ENCODE measurements at regions not wholly inside any gene's neighbourhood (a gene's known extent, or its start where the extent isn't known, plus 50 kb on each side); places are given as distances from the start of the nearest gene placed in this dataset.

GRCh38 chr4:100041646-100042045 lies 91.6 kb upstream of the H2AZ1 start:
- 89 to 92% (median 92%) methylated on average over 4 of the region's 4 CpGs for WGBS, 3 donors
- H3K36me3 ChIP-seq (ENCODE audit: control insufficient read depth in 3 of 3, insufficient read depth in 2 of 3, low read depth in 1 of 3, low read length in 3 of 3), result no peaks in the 10 kb centered on the region
- no peaks in the 10 kb centered on the region for H3K9me3 ChIP-seq (ENCODE audit: control insufficient read depth in 2 of 2, insufficient read depth in 1 of 2, low read depth in 1 of 2, low read length in 1 of 2)
- H3K27ac ChIP-seq (ENCODE audit: low read depth in 1 of 3, low read length in 2 of 3), result no peak overlapping the region
- no peak overlapping the region for H3K4me3 ChIP-seq (ENCODE audit: low read depth in 1 of 3, low read length in 3 of 3)
- FAIRE-seq, result no peak
- no peak for DNase-seq
- no peaks in the 10 kb centered on the region for H3K4me1 ChIP-seq (ENCODE audit: control insufficient read depth in 3 of 3, insufficient read depth in 2 of 3, low read depth in 1 of 3, low read length in 2 of 3)
- no peaks in the 10 kb centered on the region for H3K27me3 ChIP-seq (ENCODE audit: control insufficient read depth in 3 of 3, insufficient read depth in 3 of 3, low read length in 3 of 3)

- no peak for DNase-seq
Observed at GRCh38 chr4:100034023-100034664, 84.1 kb upstream of the H2AZ1 start.

GRCh38 chr4:100026066-100026465 lies 76.0 kb upstream of the H2AZ1 start:
- no peak for FAIRE-seq
- H3K36me3 ChIP-seq (ENCODE audit: control insufficient read depth in 3 of 3, insufficient read depth in 2 of 3, low read depth in 1 of 3, low read length in 3 of 3), result no peaks in the 10 kb centered on the region
- no peaks in the 10 kb centered on the region for H3K4me1 ChIP-seq (ENCODE audit: control insufficient read depth in 3 of 3, insufficient read depth in 2 of 3, low read depth in 1 of 3, low read length in 2 of 3)
- no peaks in the 10 kb centered on the region for H3K9me3 ChIP-seq (ENCODE audit: control insufficient read depth in 2 of 2, insufficient read depth in 1 of 2, low read depth in 1 of 2, low read length in 1 of 2)
- DNase-seq, result peak in 1 of 2 donors; percentile 52
- H3K4me3 ChIP-seq (ENCODE audit: low read depth in 1 of 3, low read length in 3 of 3), result no peak overlapping the region
- H3K27ac ChIP-seq (ENCODE audit: low read depth in 1 of 3, low read length in 2 of 3), result no peak overlapping the region
- no peaks in the 10 kb centered on the region for H3K27me3 ChIP-seq (ENCODE audit: control insufficient read depth in 3 of 3, insufficient read depth in 3 of 3, low read length in 3 of 3)
- WGBS, 3 donors, result 43 to 84% (median 58%) methylated on average over 5 of the region's 5 CpGs

More at GRCh38 chr4:100034023-100034664, 84.1 kb upstream of the H2AZ1 start:
- H3K27me3 ChIP-seq (ENCODE audit: control insufficient read depth in 3 of 3, insufficient read depth in 3 of 3, low read length in 3 of 3), result no peaks in the 10 kb centered on the region
- FAIRE-seq, result no peak
- no peak overlapping the region for H3K27ac ChIP-seq (ENCODE audit: low read depth in 1 of 3, low read length in 2 of 3)
- H3K9me3 ChIP-seq (ENCODE audit: control insufficient read depth in 2 of 2, insufficient read depth in 1 of 2, low read depth in 1 of 2, low read length in 1 of 2), result peaks cover 0 to 5% of the 10 kb centered on the region in 2 donors
- 68 to 76% (median 74%) methylated on average over 2 of the region's 2 CpGs for WGBS, 3 donors
- no peak overlapping the region for H3K4me3 ChIP-seq (ENCODE audit: low read depth in 1 of 3, low read length in 3 of 3)
- H3K4me1 ChIP-seq (ENCODE audit: control insufficient read depth in 3 of 3, insufficient read depth in 2 of 3, low read depth in 1 of 3, low read length in 2 of 3), result no peaks in the 10 kb centered on the region
- H3K36me3 ChIP-seq (ENCODE audit: control insufficient read depth in 3 of 3, insufficient read depth in 2 of 3, low read depth in 1 of 3, low read length in 3 of 3), result no peaks in the 10 kb centered on the region

- Histone ChIP-seq H3K36me3 (ENCODE audit: control insufficient read depth in 3 of 3, insufficient read depth in 2 of 3, low read depth in 1 of 3, low read length in 3 of 3) (no peaks in the 10 kb centered on the region), H3K27me3 (ENCODE audit: control insufficient read depth in 3 of 3, insufficient read depth in 3 of 3, low read length in 3 of 3) (no peaks in the 10 kb centered on the region), H3K4me3 (ENCODE audit: low read depth in 1 of 3, low read length in 3 of 3) (no peak overlapping the region), H3K9me3 (ENCODE audit: control insufficient read depth in 2 of 2, insufficient read depth in 1 of 2, low read depth in 1 of 2, low read length in 1 of 2) (no peaks in the 10 kb centered on the region), H3K27ac (ENCODE audit: low read depth in 1 of 3, low read length in 2 of 3) (no peak overlapping the region), H3K4me1 (ENCODE audit: control insufficient read depth in 3 of 3, insufficient read depth in 2 of 3, low read depth in 1 of 3, low read length in 2 of 3) (no peaks in the 10 kb centered on the region)
- no peak for FAIRE-seq
- no peak for DNase-seq
Observed at GRCh38 chr4:100023800-100024199, 73.7 kb upstream of the H2AZ1 start.

- Histone ChIP-seq H3K9me3 (ENCODE audit: control insufficient read depth in 2 of 2, insufficient read depth in 1 of 2, low read depth in 1 of 2, low read length in 1 of 2) (no peaks in the 10 kb centered on the region), H3K27ac (ENCODE audit: low read depth in 1 of 3, low read length in 2 of 3) (no peak overlapping the region), H3K27me3 (ENCODE audit: control insufficient read depth in 3 of 3, insufficient read depth in 3 of 3, low read length in 3 of 3) (no peaks in the 10 kb centered on the region), H3K4me1 (ENCODE audit: control insufficient read depth in 3 of 3, insufficient read depth in 2 of 3, low read depth in 1 of 3, low read length in 2 of 3) (no peaks in the 10 kb centered on the region), H3K4me3 (ENCODE audit: low read depth in 1 of 3, low read length in 3 of 3) (no peak overlapping the region), H3K36me3 (ENCODE audit: control insufficient read depth in 3 of 3, insufficient read depth in 2 of 3, low read depth in 1 of 3, low read length in 3 of 3) (no peaks in the 10 kb centered on the region)
- 49 to 55% (median 52%) methylated on average over 5 of the region's 5 CpGs for WGBS, 3 donors
- no peak for FAIRE-seq
- peak in 1 of 2 donors; percentile 5 for DNase-seq
Observed at GRCh38 chr4:100022792-100023222, 72.7 kb upstream of the H2AZ1 start.

GRCh38 chr4:100019821-100020220 lies 69.7 kb upstream of the H2AZ1 start:
- no peak overlapping the region for H3K4me3 ChIP-seq (ENCODE audit: low read depth in 1 of 3, low read length in 3 of 3)
- FAIRE-seq (no peak), DNase-seq (no peak)
- WGBS, 3 donors, result 91 to 95% (median 94%) methylated on average over 1 of the region's 1 CpG
- H3K27me3 ChIP-seq (ENCODE audit: control insufficient read depth in 3 of 3, insufficient read depth in 3 of 3, low read length in 3 of 3), result no peaks in the 10 kb centered on the region
- H3K9me3 ChIP-seq (ENCODE audit: control insufficient read depth in 2 of 2, insufficient read depth in 1 of 2, low read depth in 1 of 2, low read length in 1 of 2), result no peaks in the 10 kb centered on the region
- H3K27ac ChIP-seq (ENCODE audit: low read depth in 1 of 3, low read length in 2 of 3), result no peak overlapping the region
- H3K36me3 ChIP-seq (ENCODE audit: control insufficient read depth in 3 of 3, insufficient read depth in 2 of 3, low read depth in 1 of 3, low read length in 3 of 3), result no peaks in the 10 kb centered on the region
- H3K4me1 ChIP-seq (ENCODE audit: control insufficient read depth in 3 of 3, insufficient read depth in 2 of 3, low read depth in 1 of 3, low read length in 2 of 3), result no peaks in the 10 kb centered on the region

- Histone ChIP-seq H3K4me3 (ENCODE audit: low read depth in 1 of 3, low read length in 3 of 3) (no peak overlapping the region), H3K27ac (ENCODE audit: low read depth in 1 of 3, low read length in 2 of 3) (no peak overlapping the region), H3K9me3 (ENCODE audit: control insufficient read depth in 2 of 2, insufficient read depth in 1 of 2, low read depth in 1 of 2, low read length in 1 of 2) (no peaks in the 10 kb centered on the region), H3K27me3 (ENCODE audit: control insufficient read depth in 3 of 3, insufficient read depth in 3 of 3, low read length in 3 of 3) (no peaks in the 10 kb centered on the region), H3K36me3 (ENCODE audit: control insufficient read depth in 3 of 3, insufficient read depth in 2 of 3, low read depth in 1 of 3, low read length in 3 of 3) (no peaks in the 10 kb centered on the region), H3K4me1 (ENCODE audit: control insufficient read depth in 3 of 3, insufficient read depth in 2 of 3, low read depth in 1 of 3, low read length in 2 of 3) (no peaks in the 10 kb centered on the region)
- FAIRE-seq, result no peak
- no peak for DNase-seq
- 53 to 71% (median 62%) methylated on average over 3 of the region's 3 CpGs for WGBS, 3 donors
Observed at GRCh38 chr4:100017637-100018310, 67.7 kb upstream of the H2AZ1 start.

- Histone ChIP-seq H3K27me3 (ENCODE audit: control insufficient read depth in 3 of 3, insufficient read depth in 3 of 3, low read length in 3 of 3) (no peaks in the 10 kb centered on the region), H3K36me3 (ENCODE audit: control insufficient read depth in 3 of 3, insufficient read depth in 2 of 3, low read depth in 1 of 3, low read length in 3 of 3) (no peaks in the 10 kb centered on the region), H3K4me3 (ENCODE audit: low read depth in 1 of 3, low read length in 3 of 3) (no peak overlapping the region), H3K9me3 (ENCODE audit: control insufficient read depth in 2 of 2, insufficient read depth in 1 of 2, low read depth in 1 of 2, low read length in 1 of 2) (no peaks in the 10 kb centered on the region), H3K4me1 (ENCODE audit: control insufficient read depth in 3 of 3, insufficient read depth in 2 of 3, low read depth in 1 of 3, low read length in 2 of 3) (no peaks in the 10 kb centered on the region), H3K27ac (ENCODE audit: low read depth in 1 of 3, low read length in 2 of 3) (no peak overlapping the region)
- DNase-seq (no peak), FAIRE-seq (no peak)
- 71 to 92% (median 78%) methylated on average over 3 of the region's 3 CpGs for WGBS, 3 donors
Observed at GRCh38 chr4:100016191-100016590, 66.1 kb upstream of the H2AZ1 start.

- Histone ChIP-seq H3K27me3 (ENCODE audit: control insufficient read depth in 3 of 3, insufficient read depth in 3 of 3, low read length in 3 of 3) (no peaks in the 10 kb centered on the region), H3K4me3 (ENCODE audit: low read depth in 1 of 3, low read length in 3 of 3) (no peak overlapping the region), H3K4me1 (ENCODE audit: control insufficient read depth in 3 of 3, insufficient read depth in 2 of 3, low read depth in 1 of 3, low read length in 2 of 3) (no peaks in the 10 kb centered on the region), H3K27ac (ENCODE audit: low read depth in 1 of 3, low read length in 2 of 3) (no peak overlapping the region), H3K36me3 (ENCODE audit: control insufficient read depth in 3 of 3, insufficient read depth in 2 of 3, low read depth in 1 of 3, low read length in 3 of 3) (no peaks in the 10 kb centered on the region), H3K9me3 (ENCODE audit: control insufficient read depth in 2 of 2, insufficient read depth in 1 of 2, low read depth in 1 of 2, low read length in 1 of 2) (no peaks in the 10 kb centered on the region)
- FAIRE-seq (no peak), DNase-seq (no peak)
- WGBS, 3 donors, result 74 to 89% (median 89%) methylated on average over 3 of the region's 3 CpGs
Observed at GRCh38 chr4:100014616-100015015, 64.5 kb upstream of the H2AZ1 start.

Data from small intestine (tissue), 7 donors.